Fibroblast of villous mesenchyme (primary cell): ENCODE measurements at regions not wholly inside any gene's neighbourhood (a gene's known extent, or its start where the extent isn't known, plus 50 kb on each side); places are given as distances from the start of the nearest gene placed in this dataset.

Experiments used
- DNase-seq: peaks from one replicate; pipeline ENCODE4 v3.0.0-alpha.2; 2010; ENCODE audit warnings: low read depth
- H3K4me3 ChIP-seq: 2 replicates; pipeline ENCODE4 v1.5.1; 2011; ENCODE audit warnings: low read depth, mild to moderate bottlenecking, low read length
- CTCF ChIP-seq: IDR thresholded peaks from 2 replicates; pipeline ENCODE4 v1.5.1; 2012; ENCODE audit warnings: low read depth, mild to moderate bottlenecking, low read length; ENCODE audit not compliant: insufficient read depth

DNA sequence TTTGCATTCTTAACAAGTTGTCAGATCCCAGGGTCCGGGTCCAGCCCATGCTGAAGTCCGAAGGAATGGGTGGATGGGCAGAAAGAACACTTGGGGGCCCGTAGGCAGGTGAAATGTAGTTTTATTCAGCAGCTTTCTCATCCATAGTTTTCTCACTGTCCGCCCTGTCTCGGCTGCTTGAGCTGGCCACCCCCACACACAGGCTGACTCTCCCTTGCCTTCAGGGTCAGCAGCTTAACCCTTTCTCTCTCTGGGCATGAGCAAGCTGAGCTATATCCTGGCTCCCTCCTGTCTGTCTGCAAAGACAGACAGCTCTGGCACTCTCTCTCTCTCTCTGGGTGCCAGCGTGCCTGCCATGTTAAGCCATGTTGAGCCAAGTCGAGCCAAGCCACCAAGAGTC is 163.9 kb downstream of the PTCSC3 start:
- H3K4me3 ChIP-seq, result no peak overlapping the region
- no peak for DNase-seq
- TF ChIP-seq CTCF, result no peak

- no peak overlapping the region for H3K4me3 ChIP-seq
- DNase-seq, result no peak
- no peak for TF ChIP-seq CTCF
Observed at GRCh38 chr14:36009643-36010042, 166.9 kb downstream of the PTCSC3 start.

GRCh38 chr14:36006623-36007022 is 169.9 kb downstream of the PTCSC3 start:
- DNase-seq, result no peak

DNA sequence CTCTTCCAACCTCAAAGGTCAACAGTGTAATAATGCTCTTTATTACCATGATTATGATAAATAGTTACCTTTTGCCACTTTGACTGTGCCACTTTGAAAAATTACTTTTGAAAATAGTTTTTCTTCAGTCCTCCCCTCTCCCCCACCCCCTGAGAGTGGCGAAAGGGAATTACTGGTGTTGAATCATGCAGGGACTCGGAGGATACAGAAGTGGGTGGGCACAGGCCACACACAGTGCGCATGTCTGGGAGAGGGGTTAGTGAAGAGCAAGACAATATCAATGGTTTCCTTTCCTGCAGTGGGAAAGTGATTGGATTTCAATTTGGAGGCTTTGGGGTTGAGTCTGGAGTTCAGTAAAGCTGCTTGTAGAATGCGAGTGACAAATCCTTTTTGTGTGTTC is 170.9 kb downstream of the PTCSC3 start:
- no peak for DNase-seq
- TF ChIP-seq CTCF, result no peak
- no peak overlapping the region for H3K4me3 ChIP-seq

More at GRCh38 chr14:36006623-36007022, 169.9 kb downstream of the PTCSC3 start:
- no peak for TF ChIP-seq CTCF
- no peak overlapping the region for H3K4me3 ChIP-seq

GRCh38 chr14:36001936-36002335 is 174.6 kb downstream of the PTCSC3 start:
- no peak overlapping the region for H3K4me3 ChIP-seq
- TF ChIP-seq CTCF, result no peak
- DNase-seq, result no peak

DNA sequence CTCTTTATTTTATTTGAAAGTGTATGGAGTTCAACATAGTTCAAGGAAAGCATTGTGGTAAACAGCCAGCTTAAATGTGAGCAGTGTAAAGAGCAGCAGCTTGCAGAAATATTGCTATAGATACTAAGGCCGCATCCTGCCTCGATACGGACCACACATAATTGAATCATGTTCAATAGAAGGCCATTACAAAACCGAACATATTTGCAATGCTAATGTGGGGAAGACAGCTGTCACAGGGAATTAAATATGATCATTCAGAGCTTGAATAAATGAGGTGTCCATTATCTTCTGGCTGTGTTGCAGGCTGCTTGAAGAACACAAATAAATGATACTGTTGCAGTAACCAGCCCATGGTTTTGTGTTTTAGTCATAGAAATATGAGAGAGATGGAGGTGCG is 173.2 kb downstream of the BRMS1L start:
- no peak for TF ChIP-seq CTCF
- H3K4me3 ChIP-seq, result no peak overlapping the region
- DNase-seq, result no peak

DNA sequence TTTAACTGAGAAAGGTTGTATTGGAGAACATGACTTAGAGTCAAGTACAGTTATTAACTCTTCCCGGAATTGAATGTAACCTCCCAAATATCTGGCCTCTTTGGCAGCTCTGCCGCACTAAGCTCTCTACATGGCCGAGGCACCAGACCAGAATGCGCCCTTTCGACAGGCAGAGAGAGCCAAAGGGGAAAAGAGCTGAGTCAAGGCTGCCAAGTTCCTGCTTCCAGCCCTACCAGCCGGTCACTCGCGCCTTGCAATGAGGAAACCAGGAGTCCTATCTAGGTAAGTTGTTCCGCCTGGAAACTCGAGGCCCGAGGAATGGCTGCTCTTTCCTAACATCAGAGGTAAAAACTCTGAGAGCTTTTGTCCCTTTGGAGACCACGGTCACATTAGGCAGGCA is 172.2 kb downstream of the BRMS1L start:
- no peak for TF ChIP-seq CTCF
- no peak overlapping the region for H3K4me3 ChIP-seq
- DNase-seq, result no peak
